Mesenteric fat pad (tissue), 1 donor: ENCODE measurements at regions not wholly inside any gene's neighbourhood (a gene's known extent, or its start where the extent isn't known, plus 50 kb on each side); places are given as distances from the start of the nearest gene placed in this dataset.
A peak's percentile ranks its signal among the peaks of the same experiment; 100 is the strongest.
"Not testable (repeated sequence)": the region's sequence is repeated elsewhere in the genome, so short reads cannot be mapped to it uniquely, and the experiment has no call there.

Experiments used
- DNase-seq: peaks from one replicate; pipeline ENCODE4 v3.0.0-alpha.2; 2020; ENCODE audit warnings: low spot score
- donor health status: DM: yes; HTN: yes; CAD: no.

DNA sequence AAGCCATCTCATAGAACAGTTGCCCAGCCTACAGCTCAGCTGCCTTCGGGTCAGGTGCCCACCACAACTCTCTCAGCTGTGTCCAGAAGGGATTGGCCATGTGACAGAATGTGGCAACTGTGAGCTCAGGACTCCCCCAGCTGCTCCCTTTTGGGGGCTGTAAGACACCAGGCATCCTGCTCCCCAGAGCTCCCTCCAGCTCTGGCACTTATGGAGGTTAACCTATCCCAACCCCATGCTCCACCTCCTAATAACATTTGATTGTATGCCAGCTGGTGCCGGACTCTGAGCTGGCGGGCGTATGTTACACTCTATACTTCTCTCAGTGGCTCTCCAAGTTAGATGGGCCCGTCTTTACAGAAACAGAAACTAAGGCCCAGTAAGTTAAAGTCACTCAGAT lies 222.8 kb downstream of the FAM43A start:
- no peak for DNase-seq

DNA sequence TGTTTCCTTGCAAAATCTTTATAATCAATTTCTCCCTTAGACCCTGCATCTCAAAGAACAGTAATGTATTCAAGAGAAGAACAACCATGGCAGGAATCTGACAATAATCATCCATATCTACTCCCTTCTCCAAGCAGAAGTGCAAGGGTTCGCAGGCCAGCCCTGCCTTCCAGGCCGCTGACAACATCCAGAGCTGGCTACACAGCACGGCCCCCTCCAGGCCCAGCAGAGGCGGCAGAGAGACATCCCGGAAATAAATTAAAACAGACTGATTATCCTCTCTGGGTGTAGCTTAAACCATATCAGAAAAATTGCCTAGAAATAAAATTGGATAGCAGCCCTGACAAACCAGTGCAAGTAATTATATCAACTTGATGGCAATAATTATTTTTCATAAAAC lies 223.3 kb downstream of the FAM43A start:
- no peak for DNase-seq

DNA sequence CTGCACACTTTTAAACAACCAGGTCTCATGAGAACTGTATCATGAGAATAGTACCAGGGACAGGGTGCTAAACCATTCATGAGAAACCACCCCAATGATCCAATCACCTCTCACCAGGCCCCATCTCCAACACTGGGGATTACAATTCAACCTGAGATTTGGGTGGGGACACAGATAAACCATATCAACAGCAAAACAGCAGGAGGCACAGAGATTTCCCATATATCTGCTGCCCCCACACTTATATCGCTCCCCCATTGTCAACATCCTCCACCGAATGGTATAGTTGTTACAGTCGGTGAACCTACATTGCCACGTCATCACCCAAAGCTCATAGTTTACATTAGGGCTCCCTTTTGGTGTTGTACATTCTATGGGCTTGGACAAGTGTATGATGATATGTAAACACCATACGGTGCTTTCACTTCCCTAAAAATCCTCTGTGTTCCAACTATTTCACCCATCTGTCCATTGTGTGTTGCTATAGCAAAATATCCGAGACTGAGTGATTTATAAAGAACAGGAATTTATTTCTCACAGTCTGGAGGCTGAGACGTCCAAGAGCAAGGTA lies 224.8 kb downstream of the FAM43A start:
- no peak for DNase-seq

DNA sequence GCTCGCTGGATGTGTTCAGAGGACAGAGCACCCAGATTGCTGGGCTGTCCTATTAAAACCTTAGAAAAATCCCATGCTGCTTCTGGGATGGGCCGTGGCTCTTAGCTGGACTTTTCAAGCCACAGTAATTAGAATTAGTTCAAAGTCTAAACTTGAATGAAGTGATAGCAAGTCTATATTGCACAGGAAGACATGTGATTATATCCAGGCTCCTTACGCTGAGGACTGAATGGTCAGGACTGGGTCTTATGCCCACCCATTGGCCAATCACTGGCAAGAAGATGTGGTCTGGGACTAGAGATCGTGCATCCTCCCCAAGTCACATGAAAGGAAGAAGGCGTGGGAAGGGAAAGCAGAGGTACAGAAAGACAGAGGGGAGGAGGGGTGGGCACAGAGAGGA lies 227.6 kb downstream of the FAM43A start:
- DNase-seq = no peak

DNA sequence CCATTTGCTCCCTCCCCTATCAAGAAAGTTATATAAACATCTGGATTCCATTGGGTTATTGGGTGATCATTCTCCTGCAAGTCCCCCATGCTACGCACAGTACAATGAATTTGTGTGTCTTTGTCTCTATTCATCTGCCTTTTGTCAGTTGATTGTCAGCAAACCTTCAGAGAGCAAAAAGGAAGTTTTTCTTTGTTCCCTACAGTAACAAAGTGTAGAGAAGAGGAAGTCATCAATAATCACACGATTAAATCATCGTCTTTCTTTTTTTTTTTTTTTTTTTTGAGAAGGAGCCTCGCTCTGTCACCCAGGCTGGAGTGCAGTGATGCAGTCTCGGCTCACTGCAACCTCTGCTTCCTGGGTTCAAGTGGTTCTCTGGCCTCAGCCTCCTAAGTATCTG lies 239.2 kb downstream of the FAM43A start:
- not testable (repeated sequence) for DNase-seq

DNA sequence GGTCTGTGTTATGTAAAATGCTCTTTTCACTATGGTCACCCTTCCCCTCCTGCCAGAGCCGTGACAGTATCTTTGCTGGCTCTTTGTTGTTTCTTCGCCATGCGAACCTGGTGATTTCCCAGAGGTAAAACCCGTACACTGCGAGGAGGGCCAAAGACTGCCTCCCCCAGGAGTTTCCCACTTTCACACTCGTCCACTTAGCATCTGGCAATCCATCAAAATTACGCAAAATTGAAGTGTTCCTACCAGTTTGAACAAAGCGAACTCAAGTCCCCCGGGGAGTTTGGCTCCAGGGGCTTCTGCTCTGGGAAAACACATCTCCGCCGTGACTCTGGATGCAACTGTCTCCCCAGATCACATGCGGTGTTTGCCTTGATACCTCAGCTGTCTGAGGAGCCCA lies 239.9 kb downstream of the FAM43A start:
- DNase-seq = no peak

DNA sequence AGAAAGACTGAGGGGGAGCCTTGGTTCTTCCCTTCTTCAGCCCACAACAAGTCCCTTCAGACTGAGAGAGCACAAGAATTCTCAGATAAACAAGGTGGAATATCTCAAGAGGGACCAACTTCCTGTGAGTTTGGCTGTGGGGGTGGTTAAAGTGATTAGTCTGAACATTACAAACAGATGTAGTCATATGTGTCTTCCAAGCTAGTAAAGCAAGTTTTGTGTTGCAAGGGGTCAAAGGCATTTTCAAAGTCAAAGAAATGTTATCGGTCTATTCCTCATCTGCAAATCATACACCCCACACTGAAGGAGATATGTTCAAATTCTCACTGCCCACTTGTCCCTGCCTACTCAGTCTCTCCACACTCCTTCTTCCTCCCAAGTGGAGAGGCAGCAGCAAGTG lies 242.5 kb downstream of the FAM43A start:
- no peak for DNase-seq

DNA sequence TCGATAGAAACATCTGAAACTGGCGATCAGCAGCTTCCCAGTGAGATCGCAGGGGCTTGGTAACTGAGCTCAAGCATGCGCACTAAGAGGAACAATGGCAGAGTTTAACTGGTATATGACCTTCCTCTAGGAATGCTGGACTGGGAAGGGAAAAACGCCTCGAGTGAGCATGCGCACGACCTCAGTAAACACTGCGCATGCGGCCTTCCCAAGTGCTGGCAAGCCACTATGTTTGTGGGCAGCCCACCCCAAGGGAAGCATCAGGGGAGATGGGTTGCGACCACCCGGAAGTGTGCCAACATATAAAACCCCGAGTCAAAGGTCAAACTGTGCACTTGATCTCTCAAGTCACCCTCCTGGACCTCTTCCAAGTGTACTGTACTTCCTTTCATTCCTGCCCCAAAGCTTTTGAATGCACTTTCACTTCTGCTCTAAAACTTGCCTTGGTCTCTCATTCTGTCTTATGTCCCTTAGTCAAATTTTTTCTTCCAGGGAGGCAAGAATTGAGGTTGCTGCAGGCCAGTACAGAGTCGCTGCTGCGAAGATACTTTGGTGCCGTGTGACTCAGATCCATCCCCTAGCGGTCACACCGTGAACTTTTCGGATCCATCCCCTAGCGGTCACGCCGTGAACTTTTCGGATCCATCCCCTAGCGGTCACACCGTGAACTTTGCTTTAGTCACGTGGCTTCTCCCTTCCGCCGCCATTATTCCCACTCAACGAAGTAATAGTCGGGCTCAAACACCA lies 243.3 kb downstream of the FAM43A start:
- no peak for DNase-seq

DNA sequence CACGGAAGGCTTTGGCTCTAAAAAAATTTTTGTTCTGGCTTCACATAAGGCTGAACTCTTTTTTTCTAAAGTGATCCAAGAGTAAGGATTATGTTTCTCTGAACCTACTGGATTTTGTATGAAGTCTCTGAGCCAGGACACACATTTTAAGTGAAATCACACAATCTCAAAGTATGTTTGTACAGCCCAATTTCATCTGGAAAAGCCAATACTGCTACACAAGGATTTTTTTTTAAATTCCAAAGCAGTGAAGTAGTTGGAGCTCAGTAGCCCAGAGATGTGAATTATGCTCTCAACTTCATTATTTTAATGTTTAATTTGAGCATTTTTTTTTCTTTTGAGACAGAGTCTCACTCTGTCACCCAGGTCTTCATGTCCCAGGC lies 243.9 kb downstream of the FAM43A start:
- DNase-seq = no peak

DNA sequence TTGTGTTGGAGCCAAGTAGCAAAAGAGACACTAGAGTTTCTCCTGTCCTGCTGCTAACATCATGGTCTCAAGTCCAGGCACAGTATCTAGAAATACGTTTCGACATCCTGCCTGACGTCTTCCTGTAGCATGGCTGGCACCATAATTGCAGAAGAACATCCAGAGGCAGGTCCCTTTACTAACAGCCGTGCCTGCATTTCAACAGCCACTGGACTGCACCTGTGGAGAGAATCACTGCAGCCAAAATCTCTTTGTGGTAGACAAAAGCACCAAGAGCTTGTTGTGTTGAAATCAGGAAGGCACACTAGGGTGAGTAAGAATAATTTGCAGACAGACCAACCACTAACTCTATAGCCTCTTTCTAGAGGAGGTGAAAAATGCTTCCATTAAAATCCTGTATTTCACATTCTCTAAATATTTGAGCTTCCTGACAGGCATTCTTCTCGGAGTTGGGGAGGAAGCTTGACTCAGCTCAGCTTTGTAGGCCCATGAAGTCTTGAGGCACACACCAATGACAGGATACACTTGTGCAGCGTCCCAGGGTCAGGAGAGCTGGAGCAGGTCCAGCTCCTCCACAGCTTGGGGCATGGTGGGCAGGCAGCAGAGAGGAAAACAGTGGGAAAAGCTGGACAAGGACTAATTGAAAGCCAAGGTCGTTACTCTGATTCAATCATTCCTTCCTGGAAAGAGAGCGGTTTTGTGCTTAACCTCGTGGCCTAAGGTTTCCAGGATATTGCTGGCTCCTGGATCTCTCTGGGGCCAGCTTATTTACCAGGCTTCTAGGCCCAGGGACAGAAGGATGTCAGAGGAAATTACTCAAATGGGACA lies 244.9 kb downstream of the FAM43A start:
- DNase-seq = no peak

DNA sequence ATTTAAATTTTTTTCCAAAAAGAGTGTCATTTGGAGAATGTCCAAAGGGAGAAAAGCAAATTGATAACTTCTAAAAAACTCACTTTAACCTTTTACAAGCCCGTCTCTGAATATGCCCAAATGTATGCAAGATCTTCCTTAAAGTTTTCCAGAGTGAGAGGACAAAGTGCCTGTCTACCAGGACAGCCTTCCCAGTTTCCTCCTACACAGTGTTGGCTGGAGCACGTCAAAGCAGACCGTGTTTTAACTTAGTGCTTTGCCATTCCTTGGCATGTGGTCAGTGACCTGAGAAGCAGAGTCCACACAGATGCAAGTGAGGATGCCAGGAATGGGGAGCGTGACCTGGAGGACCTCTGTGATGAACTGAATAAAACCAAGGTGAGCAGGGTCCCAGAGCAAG lies 245.7 kb downstream of the FAM43A start:
- no peak for DNase-seq

DNA sequence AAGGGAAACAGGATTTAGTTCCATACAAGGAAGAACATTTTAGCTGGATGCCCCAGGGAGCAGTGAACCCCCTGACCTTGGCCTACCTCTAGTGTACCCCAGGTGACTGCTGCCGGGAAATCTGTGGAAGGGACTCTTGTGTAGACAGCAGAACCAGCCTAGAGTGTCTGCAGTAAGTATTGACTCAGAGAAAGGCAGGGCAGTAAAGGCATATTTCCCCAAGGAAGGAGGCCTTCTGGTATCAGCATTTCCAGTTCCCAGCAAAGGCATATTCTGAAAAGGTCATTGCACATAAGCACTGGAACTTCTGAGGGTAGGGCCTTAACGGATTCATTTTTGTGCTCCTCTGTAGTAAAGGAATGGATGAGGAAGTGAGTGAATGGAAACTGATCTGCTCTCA lies 246.2 kb downstream of the FAM43A start:
- DNase-seq = no peak

DNA sequence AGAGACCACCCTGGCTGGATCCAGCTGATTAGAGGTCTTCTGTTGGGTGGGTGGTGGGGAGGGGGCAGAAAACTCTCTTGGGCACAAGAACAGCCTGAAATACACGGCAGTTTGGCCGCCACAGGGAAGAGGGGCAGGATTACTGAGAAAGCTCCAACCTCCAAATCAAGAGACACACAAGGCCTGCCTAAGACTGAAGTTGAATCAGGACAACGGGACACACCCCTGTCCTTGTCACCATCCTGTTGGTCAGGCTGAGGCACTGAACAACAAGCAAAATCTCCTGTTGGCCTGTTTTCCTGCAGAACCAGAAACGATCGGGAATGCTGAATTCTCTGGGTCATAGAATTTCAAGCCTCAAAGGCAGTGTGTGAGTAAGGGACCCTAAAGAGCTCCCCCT lies 247.8 kb downstream of the FAM43A start:
- peak; percentile 60 for DNase-seq

DNA sequence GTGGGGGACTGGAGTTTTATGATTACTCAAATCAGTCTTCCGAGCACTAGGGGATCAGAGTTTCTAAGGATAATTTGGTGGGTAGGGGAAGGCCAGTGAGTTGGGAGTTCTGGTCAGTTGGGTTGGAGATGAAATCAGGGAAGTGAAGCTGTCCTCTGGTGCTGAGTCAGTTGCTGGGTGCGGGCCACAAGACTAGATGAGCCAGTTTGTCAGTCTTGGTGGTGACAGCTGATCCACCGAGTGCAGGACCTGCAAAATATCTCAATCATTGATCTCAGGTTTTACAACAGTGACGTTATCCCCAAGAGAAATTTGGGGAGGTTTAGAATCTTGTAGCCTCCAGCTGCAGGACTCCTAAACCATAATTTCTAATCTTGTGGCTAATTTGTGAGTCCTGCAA lies 249.4 kb downstream of the FAM43A start:
- DNase-seq = peak; percentile 69

DNA sequence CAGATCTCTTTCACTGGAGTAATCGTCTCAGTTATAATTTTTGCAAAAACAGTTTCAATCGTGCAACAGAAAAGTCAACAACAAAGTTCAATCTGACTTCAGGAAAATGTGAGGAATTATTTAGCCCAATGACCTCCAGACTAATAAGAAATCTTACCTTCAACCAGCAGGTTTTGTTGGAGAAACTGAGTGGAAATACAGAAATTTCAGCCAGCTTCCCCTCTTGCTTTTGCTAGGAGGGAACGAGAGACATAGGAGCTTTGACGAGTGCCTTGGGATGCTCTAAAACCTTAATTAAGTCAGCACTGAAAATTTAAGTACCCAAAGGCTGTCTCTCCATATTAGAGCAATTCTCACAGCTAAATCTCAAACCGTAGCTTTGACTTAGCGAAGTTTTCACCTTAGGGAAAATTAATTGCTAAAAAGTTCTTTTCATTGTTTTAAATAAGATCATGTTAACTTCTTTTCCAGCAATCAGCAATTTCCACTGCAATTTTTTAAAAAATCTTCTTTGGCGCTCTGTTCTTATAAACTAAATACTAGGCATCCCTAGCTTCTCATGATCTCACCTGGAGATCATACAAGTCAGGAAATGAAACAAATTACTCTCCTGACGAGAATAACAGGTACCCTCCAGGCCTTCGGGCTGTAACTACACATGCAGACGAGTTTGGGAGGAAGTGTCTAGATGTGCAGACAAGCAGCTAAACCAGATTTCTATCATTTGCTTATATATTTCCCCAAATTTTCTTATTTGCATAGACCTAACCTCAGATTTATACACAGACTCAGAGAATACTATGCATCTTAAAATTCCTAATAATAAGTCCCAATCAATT lies 250.2 kb downstream of the FAM43A start:
- no peak for DNase-seq

DNA sequence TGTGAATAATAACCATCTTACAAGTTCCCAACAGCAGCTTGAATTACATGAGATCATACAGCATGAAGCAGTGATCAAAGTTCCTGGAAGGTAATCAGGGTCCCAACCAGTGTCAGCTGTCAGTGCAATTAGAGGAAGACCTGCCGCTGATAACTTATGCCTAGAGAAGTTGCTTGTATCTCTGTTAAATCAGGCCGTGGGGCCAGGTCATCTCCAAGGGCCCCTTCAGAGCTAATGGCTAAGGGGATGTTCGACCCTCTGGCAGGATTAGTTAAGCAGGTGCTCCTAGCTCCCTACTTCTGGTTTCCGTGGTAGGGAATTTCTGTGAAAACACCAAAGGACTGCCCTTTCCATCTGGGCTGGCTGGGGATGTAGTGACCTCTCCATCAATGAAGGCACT lies 251.0 kb downstream of the FAM43A start:
- no peak for DNase-seq

DNA sequence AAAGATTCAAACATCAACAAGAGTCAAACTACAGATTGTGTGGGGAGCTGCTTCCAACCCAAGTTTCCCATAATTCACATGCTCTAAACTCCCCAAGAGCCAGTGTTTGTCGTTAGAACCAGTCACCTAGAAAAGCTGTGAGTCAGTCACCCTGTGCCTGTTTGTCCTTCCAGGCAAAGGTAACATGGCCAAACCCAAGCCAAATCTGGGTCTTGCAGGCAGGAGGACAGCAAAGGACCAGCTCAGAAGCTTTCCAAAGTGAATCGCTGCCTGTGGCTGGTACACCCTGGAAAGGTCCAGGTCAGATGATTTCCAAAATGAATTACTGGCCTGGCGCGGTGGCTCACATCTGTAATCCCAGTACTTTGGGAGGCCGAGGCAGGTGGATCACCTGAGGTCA lies 251.5 kb downstream of the FAM43A start:
- DNase-seq = peak; percentile 76

DNA sequence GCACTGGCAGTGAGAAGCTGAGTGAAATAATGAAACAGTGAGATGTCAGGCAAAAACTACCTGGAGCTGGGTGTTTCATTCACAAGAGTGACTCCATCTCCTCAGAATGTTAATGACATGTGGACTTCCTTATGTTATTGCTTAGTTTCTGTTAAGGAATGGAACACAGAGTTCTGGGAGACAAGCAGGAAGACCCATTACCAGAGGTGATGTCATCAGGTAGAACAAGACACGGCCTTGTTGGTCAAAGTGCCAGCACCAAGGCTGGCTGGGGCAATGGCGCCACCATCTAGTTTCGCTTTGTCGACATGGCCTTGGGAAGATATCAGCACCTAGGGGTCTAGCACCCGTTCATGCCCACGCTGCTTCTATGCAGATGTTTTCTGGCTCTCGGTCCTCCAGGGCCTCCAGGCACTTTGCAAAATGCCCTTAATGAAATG lies 252.2 kb downstream of the FAM43A start:
- no peak for DNase-seq

DNA sequence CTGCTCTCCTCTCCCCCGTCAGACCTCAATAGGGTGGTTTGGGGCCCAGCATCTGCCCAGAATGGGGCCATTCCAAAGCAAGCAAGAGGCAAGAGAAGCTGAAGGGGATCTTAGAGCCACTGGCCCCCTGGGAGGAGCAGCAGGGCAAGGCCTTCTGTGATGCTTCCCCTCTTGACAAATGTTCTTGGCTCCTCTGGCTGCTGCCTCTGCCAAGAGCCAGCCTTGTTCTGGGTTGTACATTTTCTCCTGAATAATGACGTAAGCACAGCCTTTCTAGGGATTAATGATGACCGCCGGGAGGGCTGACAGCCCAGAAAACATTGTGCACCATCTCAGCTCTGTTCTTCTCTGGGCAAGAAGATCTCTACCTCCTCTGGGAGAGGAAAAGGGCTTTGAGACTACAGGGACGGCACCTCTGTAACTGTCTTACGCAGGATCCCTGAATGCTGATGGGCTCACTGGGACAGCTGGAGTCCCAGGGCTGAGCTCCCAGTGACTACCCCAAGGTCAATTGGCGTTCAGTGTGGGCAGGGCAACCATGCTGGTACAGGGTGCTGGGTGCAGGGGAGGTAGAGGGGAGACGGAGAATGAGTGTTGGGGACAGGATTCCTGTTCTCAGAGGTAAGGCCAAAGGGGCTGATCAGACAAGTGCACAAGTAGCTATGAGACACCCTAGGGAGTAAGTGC lies 253.3 kb downstream of the FAM43A start:
- DNase-seq = peak; percentile 88

DNA sequence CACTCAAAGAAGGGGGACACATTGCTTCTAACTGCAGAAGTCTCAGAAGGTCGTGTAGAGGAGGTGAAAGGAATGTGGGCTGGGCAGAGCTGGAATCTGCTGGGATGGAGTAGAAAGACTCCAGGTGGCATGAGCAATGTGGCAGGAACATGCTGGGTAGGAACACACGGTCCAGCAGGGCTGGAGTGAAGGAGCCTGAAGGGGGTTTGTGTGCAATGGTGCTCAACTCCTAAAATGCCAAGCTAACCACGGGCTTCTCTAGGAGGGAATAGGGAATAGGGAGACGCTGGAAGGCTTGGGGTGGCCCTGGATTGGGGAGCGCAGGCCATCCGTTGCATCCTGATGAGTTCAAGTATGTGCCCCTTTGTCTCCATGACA lies 253.8 kb downstream of the FAM43A start:
- DNase-seq = peak; percentile 69
